Endometrium (tissue), 2 donors: ENCODE measurements at regions not wholly inside any gene's neighbourhood (a gene's known extent, or its start where the extent isn't known, plus 50 kb on each side); places are given as distances from the start of the nearest gene placed in this dataset.
"Not testable (repeated sequence)": the region's sequence is repeated elsewhere in the genome, so short reads cannot be mapped to it uniquely, and the experiment has no call there.

ENCODE experiments used
- FAIRE-seq: peaks from 2 replicates; lab custom pipeline; 2012; peaks lifted over from hg19 to GRCh38; lab: Jason Lieb, UNC
- donor health status: control.
- donor health status: control.

DNA sequence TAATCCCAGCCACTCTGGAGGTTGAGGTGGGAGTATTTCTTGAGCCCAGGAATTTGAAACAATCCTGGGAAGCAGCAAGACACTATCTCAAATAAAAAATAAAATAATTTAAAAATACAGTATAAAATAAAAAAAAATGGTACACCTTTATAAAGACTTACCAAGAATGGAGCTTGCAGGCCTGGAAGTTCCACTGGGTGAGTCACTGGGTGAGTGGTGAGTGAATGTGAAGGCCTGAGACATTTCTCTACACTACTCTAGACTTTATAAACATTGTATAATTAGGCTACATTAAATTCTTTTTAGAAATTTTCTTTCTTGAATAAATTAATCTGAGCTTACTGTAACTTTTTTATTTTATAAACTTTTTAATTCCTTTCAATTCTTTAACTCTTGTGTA, 609.1 kb upstream of the BCHE start:
- no peak for FAIRE-seq

DNA sequence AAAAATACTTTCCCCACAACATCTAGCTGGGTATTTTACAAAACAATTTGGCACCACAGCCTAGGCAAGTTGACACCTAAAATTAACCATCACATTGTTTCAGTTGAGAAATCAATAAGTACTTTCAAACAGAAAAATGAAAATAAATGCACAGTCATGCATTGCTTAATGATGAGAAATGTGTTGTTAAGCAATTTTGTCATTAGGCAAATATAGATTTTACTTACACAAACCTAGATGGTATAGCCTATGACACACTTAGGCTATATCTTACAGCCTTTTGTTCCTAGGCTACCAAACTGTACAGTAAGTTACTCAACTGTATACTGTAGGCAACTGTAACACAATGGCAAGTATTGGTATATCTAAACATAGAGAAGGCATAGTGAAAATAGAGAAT, 608.6 kb upstream of the BCHE start:
- no peak for FAIRE-seq

DNA sequence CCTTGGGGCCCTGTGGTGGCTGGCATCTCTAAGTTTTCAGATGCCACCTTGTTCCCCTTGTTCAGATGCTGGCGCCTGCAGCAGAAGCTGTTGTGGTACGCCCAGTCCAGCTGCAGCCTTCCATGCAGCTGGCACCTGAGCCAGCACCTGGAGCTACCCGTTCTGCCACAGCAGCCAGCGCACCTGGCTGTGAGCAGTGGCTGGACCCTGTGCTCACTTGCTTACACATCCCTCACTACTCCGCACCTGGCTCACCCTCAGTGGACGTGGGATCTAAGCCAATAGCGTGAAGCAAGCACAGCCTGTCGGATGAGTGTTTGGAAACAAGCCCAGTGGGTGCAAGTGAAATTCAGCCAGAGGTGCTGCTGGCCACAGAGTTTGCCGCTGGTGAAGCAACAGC, 607.5 kb upstream of the BCHE start:
- no peak for FAIRE-seq

DNA sequence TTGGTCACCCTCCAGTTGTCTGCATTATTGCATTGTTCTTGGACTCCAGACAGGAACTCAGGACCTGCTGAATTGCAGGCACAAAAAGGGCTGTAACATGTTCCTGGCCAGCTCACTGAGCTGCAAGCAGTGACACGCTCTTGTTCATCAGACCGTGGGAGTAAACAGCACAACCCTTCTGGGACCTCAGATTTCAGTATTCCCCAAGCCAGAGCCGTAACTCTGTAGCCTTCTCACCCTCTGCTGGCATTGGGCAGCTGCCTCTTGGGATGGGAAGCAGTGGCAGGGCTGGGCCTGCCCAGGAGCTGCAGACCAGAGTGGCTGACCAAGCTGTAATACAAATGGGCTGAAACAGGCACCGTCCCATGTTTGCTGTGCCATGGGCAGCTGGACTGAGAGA, 607.1 kb upstream of the BCHE start:
- no peak for FAIRE-seq

DNA sequence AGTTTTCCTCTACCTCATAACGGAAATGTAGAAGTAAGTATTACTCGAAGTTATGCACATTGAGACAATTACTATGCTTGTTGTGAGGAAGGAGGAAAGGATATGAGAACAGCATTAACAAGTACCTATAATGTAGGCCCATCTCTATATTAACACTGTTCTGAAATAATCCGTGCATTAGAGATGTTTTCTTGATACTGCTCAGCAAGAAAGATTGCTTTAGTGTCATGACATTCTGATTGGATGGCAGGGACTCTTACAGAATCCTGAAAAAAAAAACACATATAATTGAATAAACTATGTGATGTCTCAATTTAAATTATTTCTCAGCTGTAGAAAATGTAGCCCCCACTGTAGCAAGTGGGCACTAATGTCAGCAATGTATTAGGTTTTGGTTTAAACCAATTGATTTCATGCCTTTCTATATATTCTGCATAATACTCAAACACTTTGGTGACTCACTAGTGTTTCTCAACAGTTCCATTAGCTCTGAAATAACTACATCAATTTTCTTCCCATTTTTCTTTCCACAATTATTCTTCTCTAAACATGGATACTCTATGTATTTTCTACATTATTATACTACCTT, 598.3 kb upstream of the BCHE start:
- no peak for FAIRE-seq

DNA sequence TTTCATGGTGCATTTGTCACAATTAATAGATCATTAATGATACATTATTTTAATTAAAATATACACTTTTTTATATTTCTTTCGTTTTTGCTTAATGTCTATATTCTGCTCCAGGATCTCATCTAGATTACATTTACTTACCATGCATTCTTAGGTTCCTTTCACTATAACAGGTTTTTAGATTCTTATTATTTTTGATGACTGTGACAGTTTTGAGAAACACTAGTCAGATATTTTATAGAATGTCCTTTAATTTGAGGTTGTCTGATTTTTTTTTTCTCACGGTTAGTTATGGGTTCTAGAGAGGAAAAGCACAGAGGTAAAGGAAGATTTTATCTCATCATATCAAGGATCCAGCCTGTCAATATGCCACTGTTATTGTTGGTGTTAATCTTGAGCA, 595.8 kb upstream of the BCHE start:
- no peak for FAIRE-seq

DNA sequence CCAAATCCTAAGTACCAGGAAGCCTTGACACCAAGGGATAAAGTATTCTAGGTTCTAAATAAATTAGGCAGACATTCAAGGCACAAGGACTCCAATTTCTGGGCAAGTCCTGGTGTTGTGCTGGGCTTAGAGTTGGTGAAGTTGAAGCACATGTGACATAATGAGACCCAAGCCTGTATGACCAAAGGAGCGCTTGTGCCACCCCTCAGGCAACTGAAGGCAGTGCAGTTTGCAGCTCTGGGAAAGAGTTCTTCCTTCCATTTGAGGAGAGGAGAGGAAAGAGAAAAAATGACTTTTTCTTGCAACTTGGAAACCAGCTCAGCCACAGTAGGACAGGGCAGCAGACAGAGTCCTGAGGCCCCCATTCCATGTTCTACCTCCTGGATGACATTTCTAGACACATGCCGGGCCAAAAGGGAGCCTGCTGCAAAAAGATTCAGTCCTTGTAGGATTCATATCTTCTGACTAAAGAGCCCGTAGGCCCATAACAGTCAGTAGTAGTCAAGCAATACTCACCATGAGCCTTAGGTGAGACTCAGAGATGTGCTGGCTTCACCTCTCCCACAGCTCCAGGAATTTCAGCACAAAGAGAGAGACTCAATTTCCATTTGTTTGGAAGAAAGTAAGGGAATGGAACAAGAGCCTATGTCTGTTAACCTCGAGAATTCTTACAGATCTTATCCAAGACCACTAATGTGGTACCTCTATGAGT, 588.8 kb upstream of the BCHE start:
- no peak for FAIRE-seq

DNA sequence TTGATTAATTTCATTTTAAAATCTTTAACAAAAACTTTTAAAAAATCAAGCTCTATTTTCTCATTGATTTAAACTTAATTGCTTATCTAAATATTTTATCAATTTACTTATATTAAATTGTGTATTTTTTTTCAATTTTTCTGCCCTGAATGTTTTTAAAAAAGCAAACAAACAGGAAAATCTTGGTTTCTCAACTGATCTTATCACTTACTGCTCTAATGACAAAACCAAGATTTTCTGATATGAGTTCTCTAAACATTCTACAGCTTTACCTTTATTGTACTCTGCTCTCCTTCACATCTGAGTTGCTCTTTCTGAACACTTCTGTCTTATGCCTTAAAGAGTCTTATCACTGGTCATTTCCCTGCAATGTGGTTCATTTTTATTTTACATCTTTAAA, 587.8 kb upstream of the BCHE start:
- FAIRE-seq: no peak

DNA sequence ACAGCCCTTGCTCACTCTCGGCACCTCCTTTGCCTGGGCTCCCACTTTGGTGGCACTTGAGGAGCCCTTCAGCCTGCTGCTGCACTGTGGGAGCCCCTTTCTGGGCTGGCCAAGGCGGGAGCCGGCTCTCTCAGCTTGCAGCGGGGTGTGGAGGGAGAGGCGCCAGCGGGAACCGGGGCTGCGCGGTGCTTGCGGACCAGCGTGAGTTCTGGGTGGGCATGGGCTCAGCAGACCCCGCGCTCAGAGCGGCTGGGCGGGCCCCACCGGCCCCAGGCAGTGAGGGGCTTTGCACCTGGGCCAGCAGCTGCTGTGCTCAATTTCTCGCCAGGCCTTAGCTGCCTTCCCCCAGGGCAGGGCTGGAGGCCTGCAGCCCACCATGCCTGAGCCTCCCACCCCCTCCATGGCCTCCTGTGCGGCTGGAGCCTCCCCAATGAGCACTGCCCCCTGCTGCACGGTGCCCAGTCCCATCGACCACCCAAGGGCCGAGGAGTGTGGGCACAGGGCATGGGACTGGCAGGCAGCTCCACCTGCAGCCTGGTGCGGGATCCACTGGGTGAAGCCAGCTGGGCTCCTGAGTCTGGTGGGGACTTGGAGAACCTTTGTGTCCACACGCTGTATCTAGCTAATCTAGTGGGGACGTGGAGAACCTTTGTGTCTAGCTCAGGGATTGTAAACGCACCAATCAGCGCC, 586.7 kb upstream of the BCHE start:
- FAIRE-seq: not testable (repeated sequence)

DNA sequence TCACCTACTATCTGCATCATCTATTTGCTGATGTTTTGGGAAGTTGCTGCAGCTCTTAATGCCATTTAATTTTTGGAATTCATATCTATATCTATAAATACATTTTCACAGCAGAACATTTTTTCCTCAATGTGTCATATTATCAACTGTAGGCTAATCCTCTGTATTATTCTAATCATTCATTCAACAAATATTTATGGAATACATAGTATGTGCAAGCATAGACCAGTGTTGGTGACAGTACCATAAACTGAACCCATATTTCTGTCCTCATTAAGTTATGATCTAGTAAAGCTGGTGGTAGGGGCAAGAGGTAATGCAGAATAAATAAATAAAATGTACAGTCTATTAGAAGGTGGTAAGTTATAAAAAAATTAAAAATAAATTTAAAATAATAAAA, 585.3 kb upstream of the BCHE start:
- no peak for FAIRE-seq

DNA sequence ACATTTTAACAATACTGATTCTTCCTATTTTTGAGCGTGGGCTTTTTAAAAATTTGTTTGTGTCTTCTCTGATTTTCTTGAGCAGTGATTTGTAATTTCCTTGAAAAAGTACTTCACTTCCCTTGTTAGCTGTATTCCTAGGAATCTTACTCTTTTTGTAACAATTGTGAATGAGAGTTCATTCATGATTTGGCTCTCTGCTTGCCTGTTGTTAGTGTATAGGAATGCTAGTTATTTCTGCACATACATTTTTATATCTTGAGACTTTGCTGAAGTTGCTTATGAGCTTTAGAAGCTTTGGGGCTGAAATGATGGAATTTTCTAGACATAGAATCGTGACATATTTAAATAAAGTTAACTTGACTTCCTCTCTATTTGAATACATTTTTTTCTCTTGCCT, 582.8 kb upstream of the BCHE start:
- no peak for FAIRE-seq

DNA sequence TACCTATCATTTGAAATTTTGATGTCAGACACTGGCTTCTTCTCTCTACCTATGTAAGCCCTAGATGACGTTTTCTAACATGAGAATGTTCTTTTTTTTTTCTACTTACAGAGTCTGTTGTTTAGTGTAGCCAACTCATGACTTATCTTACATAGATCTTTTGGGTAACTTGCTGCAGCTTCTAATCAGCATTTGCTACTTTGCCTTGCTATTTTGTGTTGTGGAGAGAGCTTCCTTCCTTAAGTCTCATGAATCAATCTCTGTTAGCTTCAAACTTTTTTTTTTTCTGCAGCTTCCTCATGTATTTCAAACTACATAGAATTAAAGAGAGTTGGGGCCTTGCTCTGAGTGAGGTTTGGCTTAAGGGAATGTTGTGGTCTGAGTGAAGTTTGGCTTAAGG, 568.7 kb upstream of the BCHE start:
- no peak for FAIRE-seq

DNA sequence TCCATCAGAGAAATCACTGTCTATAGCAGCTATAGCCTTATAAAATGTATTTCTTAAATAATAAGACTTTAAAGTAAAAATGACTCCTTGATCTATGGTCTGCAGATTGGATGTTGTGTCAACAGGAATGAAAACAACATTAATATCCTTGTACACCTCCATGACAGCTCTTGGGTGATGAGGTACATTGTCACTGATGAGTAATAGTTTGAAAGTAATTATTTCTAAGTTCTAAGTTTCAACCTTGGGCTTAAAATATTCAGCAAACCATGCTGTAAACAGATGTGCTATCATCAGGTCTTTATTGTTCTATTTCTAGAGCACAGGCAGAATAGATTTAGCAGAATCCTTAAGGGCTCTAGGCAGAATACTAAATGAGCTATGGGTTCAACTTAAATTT, 568.2 kb upstream of the BCHE start:
- FAIRE-seq: no peak

DNA sequence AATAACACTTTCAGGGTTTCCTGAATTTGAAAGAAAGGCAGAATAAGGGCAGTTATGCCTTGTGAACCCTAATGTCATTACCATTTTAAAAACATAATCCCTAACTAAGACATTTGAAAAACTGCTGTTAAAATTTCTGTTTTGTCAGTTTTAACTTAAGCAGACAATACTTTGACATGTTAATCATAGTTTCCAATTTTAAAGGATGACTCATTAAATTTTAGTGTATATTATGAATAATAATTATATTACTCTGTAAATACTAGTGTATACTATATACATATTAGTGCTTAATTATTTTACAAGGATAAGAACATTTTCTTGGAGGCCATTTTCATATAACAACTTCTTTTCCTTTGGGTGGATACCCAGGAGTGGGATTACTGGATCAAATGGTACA, 553.1 kb upstream of the BCHE start:
- no peak for FAIRE-seq

DNA sequence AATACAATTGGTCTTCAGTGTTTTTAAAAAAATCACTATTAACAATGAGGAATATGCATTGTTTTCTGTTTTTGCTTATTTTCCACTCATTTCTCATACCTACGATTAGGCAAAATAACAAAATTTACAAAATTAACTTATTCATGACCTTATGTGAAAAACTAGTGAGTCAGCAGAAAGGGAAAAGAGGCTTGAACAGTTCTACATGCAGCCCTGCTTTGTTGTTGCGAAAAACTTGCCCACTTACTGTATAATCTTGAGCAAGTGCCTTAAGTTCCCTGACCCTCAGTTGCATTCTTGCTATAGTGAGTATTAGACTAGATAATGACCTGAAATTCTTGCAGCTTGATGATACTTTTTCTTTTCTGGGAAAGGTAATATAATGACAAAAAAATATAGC, 551.1 kb upstream of the BCHE start:
- no peak for FAIRE-seq

DNA sequence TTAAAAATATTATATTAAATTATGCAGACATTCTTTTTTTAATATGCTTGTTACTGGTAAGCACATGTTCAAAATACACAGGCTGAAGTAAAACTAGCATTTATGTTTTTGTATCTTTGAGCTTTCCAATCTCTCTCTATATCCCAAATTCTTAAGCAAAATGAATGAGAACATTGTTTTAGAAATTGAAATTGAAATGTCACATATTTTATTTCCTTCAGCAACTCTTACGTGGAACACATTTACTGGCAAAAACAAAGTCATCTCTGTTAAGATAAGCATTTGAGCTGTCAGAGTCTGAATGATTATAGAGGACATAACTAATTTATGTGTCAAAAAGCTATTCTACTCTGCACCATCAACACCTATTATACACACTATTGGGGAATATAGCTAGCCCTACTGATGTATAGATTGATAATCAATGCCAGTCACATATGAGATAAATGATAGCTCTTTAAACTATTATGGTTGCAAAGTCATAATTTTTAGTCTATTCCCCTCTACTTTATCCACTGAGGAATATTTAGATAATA, 535.4 kb upstream of the BCHE start:
- FAIRE-seq: no peak

DNA sequence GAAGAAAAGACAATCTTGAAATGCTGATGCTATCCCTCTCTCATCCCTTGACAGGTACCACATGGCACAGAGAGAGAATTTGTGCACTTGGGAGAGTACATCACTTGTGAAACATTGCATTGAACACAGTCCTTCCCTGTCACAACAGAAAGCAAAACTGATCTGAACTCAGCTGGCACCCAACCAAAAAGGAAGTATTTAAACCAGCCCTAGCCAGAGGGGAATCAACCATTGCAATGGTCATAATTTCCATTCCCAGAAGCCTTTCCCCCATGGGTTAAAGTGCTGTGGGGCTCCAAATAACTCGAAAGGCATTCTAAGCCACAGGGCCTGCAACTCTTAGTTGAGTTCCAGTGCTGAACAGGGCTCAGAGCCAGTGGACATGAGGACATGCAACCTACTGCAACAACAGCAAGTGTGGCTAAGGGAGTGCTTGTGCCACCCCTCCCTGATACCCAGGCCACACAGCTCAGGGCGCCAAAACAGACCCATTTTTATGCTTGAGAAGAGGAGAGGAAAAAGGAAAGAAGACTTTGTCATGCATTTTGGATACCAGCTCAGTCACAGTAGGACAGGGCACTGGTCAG, 530.8 kb upstream of the BCHE start:
- FAIRE-seq: no peak

DNA sequence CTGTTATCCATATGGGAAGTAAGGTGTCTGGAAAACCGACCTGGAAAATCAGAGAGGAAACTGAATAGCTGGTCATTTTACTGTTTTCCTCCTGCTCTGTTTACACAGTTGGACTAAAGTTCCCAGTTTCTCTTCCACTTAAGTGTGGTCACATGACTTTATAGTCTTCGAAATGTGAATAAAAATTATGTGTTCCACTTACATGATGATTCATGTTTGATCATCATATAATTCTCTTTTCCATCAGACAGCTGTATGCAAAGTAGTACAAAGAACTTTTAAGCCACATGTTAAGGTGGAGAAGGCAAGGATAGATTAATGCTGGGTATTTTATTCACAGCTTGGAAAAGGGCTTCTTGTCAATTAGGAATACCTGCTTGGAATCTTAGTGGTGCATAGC, 525.5 kb upstream of the BCHE start:
- no peak for FAIRE-seq

DNA sequence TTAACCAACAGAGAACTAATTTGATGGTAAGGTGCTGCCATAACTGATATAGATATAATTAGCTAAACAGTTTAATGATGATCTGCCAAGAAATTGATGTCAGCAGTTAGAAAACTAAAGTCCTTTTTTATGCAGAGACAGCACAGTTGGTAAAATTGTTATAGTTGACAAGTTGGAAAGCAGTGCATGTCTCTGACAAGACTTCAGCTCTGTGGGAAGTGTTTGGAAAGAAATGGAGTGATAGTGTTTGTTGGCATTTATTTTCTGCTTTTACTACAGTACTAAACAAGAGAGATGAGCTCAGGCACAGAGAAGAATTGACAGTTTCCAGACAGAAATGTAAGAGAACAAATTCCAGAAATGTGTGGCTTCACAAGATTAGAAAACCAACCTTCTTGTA, 523.5 kb upstream of the BCHE start:
- no peak for FAIRE-seq

DNA sequence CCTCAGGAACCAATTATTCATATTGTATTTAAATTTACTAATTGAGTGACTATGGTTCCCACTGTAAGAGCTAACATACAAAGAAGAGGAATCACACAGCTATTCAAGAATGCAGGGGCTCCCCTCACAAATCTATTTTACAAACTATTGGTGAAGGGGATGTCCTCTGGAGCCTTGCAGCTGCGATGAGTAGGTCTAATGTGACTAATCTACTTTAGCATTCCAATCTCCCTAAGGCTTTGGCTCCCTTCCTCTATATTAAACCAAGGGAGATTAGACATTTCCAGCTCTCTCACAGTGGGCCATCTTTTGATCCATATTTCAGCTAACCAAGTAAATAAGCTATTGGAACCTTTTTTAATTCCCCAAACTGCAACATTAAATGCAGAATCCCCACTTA, 514.2 kb upstream of the BCHE start:
- no peak for FAIRE-seq

DNA sequence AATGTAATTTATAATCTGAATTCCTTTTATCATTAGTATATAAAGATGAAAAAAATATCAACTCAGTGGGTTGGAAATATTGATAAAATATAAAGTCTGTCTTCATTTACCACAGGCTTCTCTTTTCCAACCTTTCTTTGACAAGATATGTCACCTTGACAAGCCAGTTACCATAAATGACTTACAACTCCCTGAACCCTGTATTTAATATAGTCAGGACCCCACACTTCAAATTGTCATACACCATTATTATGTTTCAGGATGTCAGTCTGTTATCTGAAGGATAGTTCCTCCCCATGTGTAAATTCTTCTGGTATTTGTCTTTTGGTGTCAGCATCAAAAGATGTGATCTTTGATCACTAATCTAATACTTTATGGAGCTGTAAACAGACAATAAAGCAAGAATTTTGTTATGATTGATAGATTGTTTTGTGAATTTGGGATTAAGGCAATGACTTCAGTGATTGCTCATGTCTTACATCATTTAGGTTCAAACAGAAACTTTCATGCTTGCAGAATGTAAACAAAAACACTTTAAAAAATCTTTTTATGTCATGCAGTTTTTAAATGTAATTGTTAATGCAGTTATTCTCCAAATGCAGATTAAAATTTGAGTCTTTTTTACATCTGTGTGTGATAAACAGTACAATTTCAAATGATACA, 503.5 kb upstream of the BCHE start:
- no peak for FAIRE-seq

DNA sequence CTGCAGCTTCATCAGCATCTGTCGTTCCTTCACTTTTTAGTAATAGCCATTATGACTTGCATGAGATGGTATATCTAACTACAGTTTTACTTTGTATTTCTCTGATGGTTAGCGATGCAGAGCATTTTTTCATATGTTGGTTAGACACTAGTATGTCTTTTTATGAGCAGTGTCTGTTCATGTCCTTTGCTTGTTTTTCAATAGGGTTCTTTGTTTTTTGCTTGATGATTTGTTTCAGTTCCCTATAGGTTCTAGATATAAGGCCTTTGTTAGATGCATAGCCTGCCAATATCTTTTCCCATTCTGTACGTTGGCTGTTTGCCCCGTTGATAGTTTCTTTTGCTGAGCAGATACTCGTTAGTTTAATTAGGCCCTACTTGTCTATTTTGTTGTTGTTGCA, 487.2 kb upstream of the BCHE start:
- FAIRE-seq: no peak

DNA sequence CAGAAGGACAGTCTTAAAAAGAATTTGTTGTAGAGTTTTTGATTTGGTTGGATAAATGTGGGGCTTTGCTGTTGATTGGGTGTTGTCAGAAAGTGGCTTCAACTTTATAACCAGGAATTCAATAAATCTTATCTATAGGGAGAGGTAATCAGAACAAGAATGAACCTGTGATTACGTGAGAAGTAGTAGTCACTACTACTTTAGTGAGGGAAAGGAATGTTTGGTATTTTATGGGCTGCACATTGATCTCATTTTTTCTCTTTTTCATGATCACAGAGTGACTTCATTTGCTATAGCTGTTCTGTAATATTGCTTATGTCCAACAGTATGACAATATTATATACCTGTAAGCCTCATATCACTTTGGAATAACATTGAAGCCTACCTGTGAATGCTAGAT, 485.2 kb upstream of the BCHE start:
- FAIRE-seq: no peak
